Skeletal muscle satellite cell (primary cell): ENCODE measurements at regions not wholly inside any gene's neighbourhood (a gene's known extent, or its start where the extent isn't known, plus 50 kb on each side); places are given as distances from the start of the nearest gene placed in this dataset.

ENCODE experiments used
- H3K27me3 ChIP-seq: 2 replicates; pipeline ENCODE4 v1.7.0; 2013; ENCODE audit warnings: low read length; ENCODE audit not compliant: control insufficient read depth, insufficient read depth
- H3K36me3 ChIP-seq: 2 replicates; pipeline ENCODE4 v1.7.0; 2013; ENCODE audit warnings: mild to moderate bottlenecking, control low read depth, low read length; ENCODE audit not compliant: insufficient read depth
- H3K4me1 ChIP-seq: 2 replicates; pipeline ENCODE4 v1.7.0; 2013; ENCODE audit warnings: low read length; ENCODE audit not compliant: control insufficient read depth, insufficient read depth
- H3K4me2 ChIP-seq: 2 replicates; pipeline ENCODE4 v1.7.0; 2013; ENCODE audit warnings: mild to moderate bottlenecking, low read length
- H3K4me3 ChIP-seq: 2 replicates; pipeline ENCODE4 v1.7.0; 2013; ENCODE audit warnings: low read length
- H3K9ac ChIP-seq: 2 replicates; pipeline ENCODE4 v1.7.0; 2013; ENCODE audit warnings: mild to moderate bottlenecking, low read depth, low read length, moderate library complexity
- H3K9me3 ChIP-seq: replicated peaks from 2 replicates; pipeline ENCODE4 v1.7.0; 2013; ENCODE audit warnings: mild to moderate bottlenecking, control low read depth, low read length

- Histone ChIP-seq H3K4me2 (no peak overlapping the region), H3K4me3 (no peak overlapping the region), H3K9ac (no peak overlapping the region), H3K4me1 (no peaks in the 10 kb centered on the region), H3K36me3 (no peaks in the 10 kb centered on the region), H3K9me3 (no peaks in the 10 kb centered on the region), H3K27me3 (no peaks in the 10 kb centered on the region)
Observed at GRCh38 chr12:77179515-77179914, 114.1 kb upstream of the E2F7 start.

- Histone ChIP-seq H3K4me2 (no peak overlapping the region), H3K36me3 (no peaks in the 10 kb centered on the region), H3K4me1 (peaks cover 19% of the 10 kb centered on the region), H3K9me3 (no peaks in the 10 kb centered on the region), H3K9ac (no peak overlapping the region), H3K27me3 (peaks cover 5% of the 10 kb centered on the region), H3K4me3 (no peak overlapping the region)
Observed at GRCh38 chr12:77167801-77168200, 102.4 kb upstream of the E2F7 start.

GRCh38 chr12:77166696-77167095 is 101.3 kb upstream of the E2F7 start:
- no peaks in the 10 kb centered on the region for H3K36me3 ChIP-seq
- no peak overlapping the region for H3K4me3 ChIP-seq
- no peak overlapping the region for H3K9ac ChIP-seq
- peaks cover 5% of the 10 kb centered on the region for H3K27me3 ChIP-seq
- no peaks in the 10 kb centered on the region for H3K9me3 ChIP-seq
- no peak overlapping the region for H3K4me2 ChIP-seq
- peaks cover 19% of the 10 kb centered on the region for H3K4me1 ChIP-seq

GRCh38 chr12:77163074-77164038 is 98.0 kb upstream of the E2F7 start:
- no peaks in the 10 kb centered on the region for H3K9me3 ChIP-seq
- H3K4me3 ChIP-seq = no peak overlapping the region
- no peak overlapping the region for H3K4me2 ChIP-seq
- H3K27me3 ChIP-seq = no peaks in the 10 kb centered on the region
- no peaks in the 10 kb centered on the region for H3K36me3 ChIP-seq
- no peak overlapping the region for H3K9ac ChIP-seq
- peaks cover 19% of the 10 kb centered on the region for H3K4me1 ChIP-seq

- no peaks in the 10 kb centered on the region for H3K9me3 ChIP-seq
- H3K4me1 ChIP-seq = peaks cover 7% of the 10 kb centered on the region
- H3K4me3 ChIP-seq = no peak overlapping the region
- H3K36me3 ChIP-seq = no peaks in the 10 kb centered on the region
- H3K9ac ChIP-seq = no peak overlapping the region
- H3K4me2 ChIP-seq = no peak overlapping the region
- H3K27me3 ChIP-seq = no peaks in the 10 kb centered on the region
Observed at GRCh38 chr12:77161944-77162343, 96.6 kb upstream of the E2F7 start.

- Histone ChIP-seq H3K9me3 (no peaks in the 10 kb centered on the region), H3K36me3 (no peaks in the 10 kb centered on the region), H3K4me1 (no peaks in the 10 kb centered on the region), H3K9ac (no peak overlapping the region), H3K4me3 (no peak overlapping the region), H3K27me3 (no peaks in the 10 kb centered on the region), H3K4me2 (no peak overlapping the region)
Observed at GRCh38 chr12:77160931-77161330, 95.6 kb upstream of the E2F7 start.

- Histone ChIP-seq H3K9ac (no peak overlapping the region), H3K4me2 (no peak overlapping the region), H3K27me3 (no peaks in the 10 kb centered on the region), H3K4me1 (no peaks in the 10 kb centered on the region), H3K9me3 (no peaks in the 10 kb centered on the region), H3K4me3 (no peak overlapping the region), H3K36me3 (no peaks in the 10 kb centered on the region)
Observed at GRCh38 chr12:77153706-77154105, 88.3 kb upstream of the E2F7 start.

GRCh38 chr12:77152623-77153193 is 87.3 kb upstream of the E2F7 start:
- Histone ChIP-seq H3K4me2 (no peak overlapping the region), H3K4me3 (no peak overlapping the region), H3K9me3 (no peaks in the 10 kb centered on the region), H3K36me3 (no peaks in the 10 kb centered on the region), H3K27me3 (no peaks in the 10 kb centered on the region), H3K4me1 (no peaks in the 10 kb centered on the region), H3K9ac (no peak overlapping the region)

- Histone ChIP-seq H3K9me3 (no peaks in the 10 kb centered on the region), H3K9ac (no peak overlapping the region), H3K4me2 (no peak overlapping the region), H3K27me3 (no peaks in the 10 kb centered on the region), H3K4me1 (no peaks in the 10 kb centered on the region), H3K36me3 (no peaks in the 10 kb centered on the region), H3K4me3 (no peak overlapping the region)
Observed at GRCh38 chr12:77151030-77151429, 85.7 kb upstream of the E2F7 start.

- no peaks in the 10 kb centered on the region for H3K36me3 ChIP-seq
- H3K27me3 ChIP-seq = no peaks in the 10 kb centered on the region
- no peak overlapping the region for H3K4me3 ChIP-seq
- H3K4me1 ChIP-seq = no peaks in the 10 kb centered on the region
- no peaks in the 10 kb centered on the region for H3K9me3 ChIP-seq
- H3K4me2 ChIP-seq = no peak overlapping the region
- H3K9ac ChIP-seq = no peak overlapping the region
Observed at GRCh38 chr12:77133566-77133965, 68.2 kb upstream of the E2F7 start.

- H3K4me2 ChIP-seq = no peak overlapping the region
- no peaks in the 10 kb centered on the region for H3K36me3 ChIP-seq
- H3K4me1 ChIP-seq = no peaks in the 10 kb centered on the region
- no peak overlapping the region for H3K4me3 ChIP-seq
- no peak overlapping the region for H3K9ac ChIP-seq
- no peaks in the 10 kb centered on the region for H3K27me3 ChIP-seq
- H3K9me3 ChIP-seq = no peaks in the 10 kb centered on the region
Observed at GRCh38 chr12:77131977-77132490, 66.7 kb upstream of the E2F7 start.
